GM12873 (cell line): ENCODE measurements at regions not wholly inside any gene's neighbourhood (a gene's known extent, or its start where the extent isn't known, plus 50 kb on each side); places are given as distances from the start of the nearest gene placed in this dataset.

Source experiments
- CTCF ChIP-seq: IDR thresholded peaks from 2 replicates; pipeline ENCODE4 v1.5.1; 2012; ENCODE audit warnings: low read depth, mild to moderate bottlenecking, moderate library complexity, low read length, control low read depth; ENCODE audit not compliant: insufficient read depth; ENCODE audit errors: missing control alignments

- no peak for TF ChIP-seq CTCF
Observed at GRCh38 chr5:109566361-109566760, 123.4 kb upstream of the MAN2A1 start.

GRCh38 chr5:109563739-109564138, 126.0 kb upstream of the MAN2A1 start:
- TF ChIP-seq CTCF = no peak

- no peak for TF ChIP-seq CTCF
Observed at GRCh38 chr5:109563189-109563588, 126.5 kb upstream of the MAN2A1 start.

- no peak for TF ChIP-seq CTCF
Observed at GRCh38 chr5:109562441-109562840, 127.3 kb upstream of the MAN2A1 start.

GRCh38 chr5:109561447-109561846, 128.3 kb upstream of the MAN2A1 start:
- TF ChIP-seq CTCF = no peak

GRCh38 chr5:109560554-109560953, 129.2 kb upstream of the MAN2A1 start:
- no peak for TF ChIP-seq CTCF

GRCh38 chr5:109558952-109559351, 130.8 kb upstream of the MAN2A1 start:
- TF ChIP-seq CTCF = no peak

- no peak for TF ChIP-seq CTCF
Observed at GRCh38 chr5:109558364-109558763, 131.4 kb upstream of the MAN2A1 start.
